HepG2 (cell line): ENCODE measurements at regions not wholly inside any gene's neighbourhood (a gene's known extent, or its start where the extent isn't known, plus 50 kb on each side); places are given as distances from the start of the nearest gene placed in this dataset.

Experiments
- ATAC-seq: fragments of 200-7000 bp; cut with Tn5 transposase; 3 replicates; pipeline ENCODE4 v1.9.1; 2020; ENCODE audit warnings: mild to moderate bottlenecking, moderate library complexity
- BruUV-seq: library from RNA; stranded (reverse); fragments of 400-500 nt; replicated peaks from 2 replicates; lab custom pipeline; 2021; lab: Mats Ljungman, UMichigan
- CTCF ChIA-PET: fragments of 300-600 bp; formaldehyde crosslinking; extraction: SDS; loops from one replicate; lab custom pipeline; 2021; ENCODE audit warnings: low total read pairs, inconsistent platforms, low intra/inter-chr PET ratio; lab: Yijun Ruan, JAX
- POLR2A ChIA-PET: fragments of 350-600 bp; sonication (Branson Sonifier 250); formaldehyde crosslinking; loops from one replicate; lab custom pipeline; 2020; ENCODE audit warnings: antibody characterized with exemption, inconsistent platforms; lab: Yijun Ruan, JAX
- DNase-seq: peaks from one replicate; pipeline ENCODE4 v3.0.0-alpha.2; 2015; ENCODE audit warnings: low spot score
- FAIRE-seq: peaks from 3 replicates; lab custom pipeline; 2011; peaks lifted over from hg19 to GRCh38; lab: Jason Lieb, UNC
- H2AFZ ChIP-seq: one replicate; pipeline ENCODE4 v1.6.1; 2011; ENCODE audit warnings: low read length, inconsistent platforms
- H3K27ac ChIP-seq: fragments of 300-600 bp; 3 replicates; pipeline ENCODE4 v1.8.0; 2011; ENCODE audit warnings: mixed run types, mild to moderate bottlenecking, mixed read lengths, low read length, inconsistent platforms; ENCODE audit not compliant: insufficient read depth; ENCODE audit errors: extremely low read length
- H3K27me3 ChIP-seq, 2 experiments: fragments of 200-600 bp in 1 of 2; 2 replicates in 1 of 2; 3 replicates in 1 of 2; pipeline versions ENCODE4 v1.6.0 to v1.8.0; 2011; ENCODE audit warnings: low read length in 2 of 2, mild to moderate bottlenecking in 2 of 2, moderate library complexity in 2 of 2, inconsistent platforms in 1 of 2; ENCODE audit not compliant: insufficient read depth in 2 of 2, control insufficient read depth in 1 of 2
- H3K36me3 ChIP-seq, 2 experiments: fragments of 200-600 bp in 1 of 2; replicated peaks in 1 of 2; 2 replicates in 1 of 2; 3 replicates in 1 of 2; pipeline versions ENCODE4 v1.5.1 to v1.8.0; 2011; ENCODE audit warnings: low read length in 2 of 2, inconsistent platforms in 1 of 2; ENCODE audit not compliant: insufficient read depth in 2 of 2, control insufficient read depth in 1 of 2
- H3K4me1 ChIP-seq: 2 replicates; pipeline ENCODE4 v1.5.1; 2012; ENCODE audit warnings: low read length, inconsistent platforms; ENCODE audit not compliant: insufficient read depth
- H3K4me2 ChIP-seq: 2 replicates; pipeline ENCODE4 v1.6.0; 2011; ENCODE audit warnings: low read depth, low read length, inconsistent platforms
- H3K4me3 ChIP-seq, 3 experiments: fragments of 200-600 bp in 1 of 3; sonication (generic), shearing (Covaris generic) in 1 of 3; replicated peaks in 1 of 3; 2 replicates each; pipeline ENCODE4 v1.5.1; 2011 to 2016; ENCODE audit warnings: low read length in 3 of 3, inconsistent platforms in 2 of 3, low read depth in 2 of 3, mild to moderate bottlenecking in 2 of 3, control low read depth in 1 of 3, mixed read lengths in 1 of 3; ENCODE audit not compliant: insufficient read depth in 1 of 3
- H3K79me2 ChIP-seq: one replicate; pipeline ENCODE4 v1.6.1; 2011; ENCODE audit warnings: low read length, inconsistent platforms; ENCODE audit not compliant: insufficient read depth
- H3K9ac ChIP-seq: 2 replicates; pipeline ENCODE4 v1.6.0; 2011; ENCODE audit warnings: mild to moderate bottlenecking, low read depth, low read length, inconsistent platforms; ENCODE audit not compliant: insufficient read depth
- H3K9me3 ChIP-seq: 2 replicates; pipeline ENCODE4 v1.5.1; 2012; ENCODE audit warnings: mild to moderate bottlenecking, low read length
- H4K20me1 ChIP-seq: 2 replicates; pipeline ENCODE4 v1.6.0; 2011; ENCODE audit warnings: inconsistent platforms, mild to moderate bottlenecking, low read length, moderate library complexity; ENCODE audit not compliant: insufficient read depth
- AKAP8 ChIP-seq: sonication (generic); formaldehyde crosslinking; IDR thresholded peaks from 2 replicates; pipeline ENCODE4 v1.5.1; 2020; ENCODE audit warnings: mild to moderate bottlenecking, missing genetic modification reagents
- CC2D1A ChIP-seq: sonication (generic); formaldehyde crosslinking; IDR thresholded peaks from 2 replicates; pipeline ENCODE4 v1.8.1; 2023; ENCODE audit warnings: mild to moderate bottlenecking, missing genetic modification reagents
- GATAD1 ChIP-seq: IDR thresholded peaks from 2 replicates; pipeline ENCODE4 v1.6.1; 2016; ENCODE audit warnings: missing genetic modification reagents, missing compliant biosample characterization
- MED13 ChIP-seq: sonication (generic); formaldehyde crosslinking; IDR thresholded peaks from 2 replicates; pipeline ENCODE4 v1.5.0; 2020; ENCODE audit warnings: missing genetic modification reagents
- MLX ChIP-seq: IDR thresholded peaks from 2 replicates; pipeline ENCODE4 v1.6.1; 2016
- NR1H2 ChIP-seq: sonication (generic); formaldehyde crosslinking; IDR thresholded peaks from 2 replicates; pipeline ENCODE4 v1.8.1; 2022; ENCODE audit warnings: low read depth, missing genetic modification reagents, borderline replicate concordance
- PHB2 ChIP-seq: fragments of 450-650 bp; IDR thresholded peaks from 2 replicates; pipeline ENCODE4 v1.6.1; 2018; ENCODE audit not compliant: partially characterized antibody
- RCOR2 ChIP-seq: IDR thresholded peaks from 2 replicates; pipeline ENCODE4 v1.6.1; 2016; ENCODE audit warnings: missing biosample characterization, missing genetic modification reagents
- SALL1 ChIP-seq: sonication (generic); formaldehyde crosslinking; IDR thresholded peaks from 2 replicates; pipeline ENCODE4 v1.8.0; 2022; ENCODE audit warnings: mild to moderate bottlenecking, missing genetic modification reagents
- SNAPC2 ChIP-seq: sonication (generic); formaldehyde crosslinking; IDR thresholded peaks from 2 replicates; pipeline ENCODE4 v1.8.1; 2022; ENCODE audit warnings: mild to moderate bottlenecking, missing genetic modification reagents
- TFAP4 ChIP-seq: sonication (generic); IDR thresholded peaks from 2 replicates; pipeline ENCODE4 v1.6.1; 2016; ENCODE audit warnings: low read depth, borderline replicate concordance
- ZNF280D ChIP-seq: sonication (generic); formaldehyde crosslinking; IDR thresholded peaks from 2 replicates; pipeline ENCODE4 v1.5.1; 2020; ENCODE audit warnings: mild to moderate bottlenecking, missing genetic modification reagents
- ZNF468 ChIP-seq: sonication (generic); formaldehyde crosslinking; IDR thresholded peaks from 2 replicates; pipeline ENCODE4 v1.8.0; 2022; ENCODE audit warnings: mild to moderate bottlenecking, moderate library complexity, missing genetic modification reagents
- ZNF660 ChIP-seq: sonication (generic); formaldehyde crosslinking; IDR thresholded peaks from 2 replicates; pipeline ENCODE4 v1.5.1; 2020; ENCODE audit warnings: mild to moderate bottlenecking, low read depth, missing genetic modification reagents, borderline replicate concordance
- ZNF710 ChIP-seq: sonication (generic); formaldehyde crosslinking; IDR thresholded peaks from 2 replicates; pipeline ENCODE4 v1.5.0; 2020; ENCODE audit warnings: mild to moderate bottlenecking, missing genetic modification reagents, borderline replicate concordance
- ZNF724P ChIP-seq: sonication (generic); formaldehyde crosslinking; IDR thresholded peaks from 2 replicates; pipeline ENCODE4 v1.8.0; 2022; ENCODE audit warnings: missing genetic modification reagents, borderline replicate concordance
- ZNF746 ChIP-seq: sonication (generic); formaldehyde crosslinking; IDR thresholded peaks from 2 replicates; pipeline ENCODE4 v1.8.0; 2022; ENCODE audit warnings: mild to moderate bottlenecking, missing genetic modification reagents
- ZNF780A ChIP-seq: sonication (generic); formaldehyde crosslinking; IDR thresholded peaks from 2 replicates; pipeline ENCODE4 v1.8.0; 2022; ENCODE audit warnings: mild to moderate bottlenecking, missing genetic modification reagents, moderate library complexity
- ZSCAN31 ChIP-seq: sonication (generic); formaldehyde crosslinking; IDR thresholded peaks from 2 replicates; pipeline ENCODE4 v1.5.0; 2020; ENCODE audit warnings: low read depth, mild to moderate bottlenecking, missing genetic modification reagents
- WGBS: methylation state at CpG from one replicate; pipeline ENCODE4 v1.1.6; 2017; ENCODE audit warnings: low lambda C conversion rate; 5-methylcytosine and 5-hydroxymethylcytosine counted together
- in situ Hi-C: cut with HindIII; loops from 2 replicates; pipeline ENCODE4 v1.10.0; 2017; ENCODE audit warnings: low pct_unique_long_range_greater_than_20kb; ENCODE audit not compliant: extremely low pct_ligation_motif_present
- intact Hi-C: fragments of 100-400 bp; cut with micrococcal nuclease; formaldehyde crosslinking; loops from one replicate; pipeline ENCODE4 v1.10.0; 2022; ENCODE audit not compliant: unreplicated experiment

GRCh38 chr3:109977897-109978296, 640.6 kb upstream of the DPPA4 start:
- no peaks in the 10 kb centered on the region for H4K20me1 ChIP-seq
- DNase-seq = no peak
- H2AFZ ChIP-seq = no peak overlapping the region
- no peaks in the 10 kb centered on the region for H3K36me3 ChIP-seq
- H3K27me3 ChIP-seq = no peaks in the 10 kb centered on the region
- H3K9ac ChIP-seq = no peak overlapping the region
- no peak for TF ChIP-seq TFAP4
- TF ChIP-seq NR1H2 (CRISPR knock-in tag) = no peak
- TF ChIP-seq ZNF280D = no peak
- no peak for TF ChIP-seq MLX (CRISPR knock-in tag)
- no peak for TF ChIP-seq MED13 (CRISPR knock-in tag)
- TF ChIP-seq RCOR2 (CRISPR knock-in tag) = no peak
- no peak for TF ChIP-seq AKAP8 (CRISPR knock-in tag)
- TF ChIP-seq ZNF724P = no peak
- TF ChIP-seq PHB2 = no peak
- no peak for TF ChIP-seq SNAPC2 (CRISPR knock-in tag)
- TF ChIP-seq ZNF780A (CRISPR knock-in tag) = no peak
- no peak for TF ChIP-seq ZSCAN31 (CRISPR knock-in tag)
- no peak for TF ChIP-seq ZNF660 (CRISPR knock-in tag)
- no peak for TF ChIP-seq SALL1 (CRISPR knock-in tag)
- no peak for TF ChIP-seq ZNF710 (CRISPR knock-in tag)
- no peak for TF ChIP-seq CC2D1A (CRISPR knock-in tag)
- no peak for TF ChIP-seq ZNF468 (CRISPR knock-in tag)
- TF ChIP-seq GATAD1 (CRISPR knock-in tag) = no peak
- TF ChIP-seq ZNF746 = no peak
- H3K9me3 ChIP-seq = no peaks in the 10 kb centered on the region
- no peak overlapping the region for H3K4me3 ChIP-seq
- intact Hi-C loops (no loop called here), in situ Hi-C loops (no loop called here)
- WGBS = no CpG with 5 or more reads among the region's 4 CpGs
- ChIA-PET POLR2A (no interaction called here), CTCF (no interaction called here)
- no peak overlapping the region for H3K27ac ChIP-seq
- no peak for FAIRE-seq
- H3K4me1 ChIP-seq = no peaks in the 10 kb centered on the region
- no TSS peak for BruUV-seq
- no peaks in the 10 kb centered on the region for H3K79me2 ChIP-seq
- no peak for ATAC-seq
- no peak overlapping the region for H3K4me2 ChIP-seq
